ENCODE measurements at regions not wholly inside any gene's neighbourhood (a gene's known extent, or its start where the extent isn't known, plus 50 kb on each side); places are given as distances from the start of the nearest gene placed in this dataset.

DNA sequence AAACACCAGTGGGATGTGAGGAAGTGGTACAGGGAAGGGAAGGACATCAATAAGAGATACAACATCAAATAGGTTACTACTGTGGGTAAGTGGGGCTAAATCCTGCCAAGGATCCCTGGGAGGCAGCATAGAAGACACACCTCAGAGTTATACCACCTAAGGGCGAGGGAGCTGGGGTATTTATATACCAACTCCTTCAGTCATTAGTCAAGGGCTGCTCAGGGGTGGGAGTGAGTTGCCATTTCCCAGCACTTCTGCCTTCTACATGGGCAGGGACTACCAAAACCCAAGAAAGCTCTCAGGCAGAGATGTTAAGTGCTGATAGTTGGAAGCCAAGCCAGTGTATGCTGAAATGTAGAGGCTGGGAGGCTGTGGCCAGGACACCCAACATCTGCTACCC, 57.5 kb upstream of the MARCHF10 start:
- Histone ChIP-seq H3K4me1 (no peaks in the 10 kb centered on the region), H3K27ac (replicated peaks in 1 of 4) (no peak overlapping the region), H3K9me3 (no peaks in the 10 kb centered on the region), H3K36me3 (no peaks in the 10 kb centered on the region), H3K27me3 (peaks cover 0 to 6% (median 0%) of the 10 kb centered on the region in 4 donors), H3K4me3 (no peak overlapping the region)
- WGBS, result 71% methylated on average over 1 of the region's 1 CpG
- intact Hi-C loops (cut with DNase I), result no loop called here
- DNase-seq (ENCODE audit: extremely low spot score), result no peak
- TF ChIP-seq POLR2A (IDR thresholded peaks at IDR 0.05; ENCODE audit: low read depth) (no peak), POLR2AphosphoS5 (IDR thresholded peaks at IDR 0.05) (no peak), EP300 (IDR thresholded peaks at IDR 0.05) (no peak)
- TF ChIP-seq, protein P1, sequence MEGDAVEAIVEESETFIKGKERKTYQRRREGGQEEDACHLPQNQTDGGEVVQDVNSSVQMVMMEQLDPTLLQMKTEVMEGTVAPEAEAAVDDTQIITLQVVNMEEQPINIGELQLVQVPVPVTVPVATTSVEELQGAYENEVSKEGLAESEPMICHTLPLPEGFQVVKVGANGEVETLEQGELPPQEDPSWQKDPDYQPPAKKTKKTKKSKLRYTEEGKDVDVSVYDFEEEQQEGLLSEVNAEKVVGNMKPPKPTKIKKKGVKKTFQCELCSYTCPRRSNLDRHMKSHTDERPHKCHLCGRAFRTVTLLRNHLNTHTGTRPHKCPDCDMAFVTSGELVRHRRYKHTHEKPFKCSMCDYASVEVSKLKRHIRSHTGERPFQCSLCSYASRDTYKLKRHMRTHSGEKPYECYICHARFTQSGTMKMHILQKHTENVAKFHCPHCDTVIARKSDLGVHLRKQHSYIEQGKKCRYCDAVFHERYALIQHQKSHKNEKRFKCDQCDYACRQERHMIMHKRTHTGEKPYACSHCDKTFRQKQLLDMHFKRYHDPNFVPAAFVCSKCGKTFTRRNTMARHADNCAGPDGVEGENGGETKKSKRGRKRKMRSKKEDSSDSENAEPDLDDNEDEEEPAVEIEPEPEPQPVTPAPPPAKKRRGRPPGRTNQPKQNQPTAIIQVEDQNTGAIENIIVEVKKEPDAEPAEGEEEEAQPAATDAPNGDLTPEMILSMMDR (IDR thresholded peaks at IDR 0.05), result no peak

DNA sequence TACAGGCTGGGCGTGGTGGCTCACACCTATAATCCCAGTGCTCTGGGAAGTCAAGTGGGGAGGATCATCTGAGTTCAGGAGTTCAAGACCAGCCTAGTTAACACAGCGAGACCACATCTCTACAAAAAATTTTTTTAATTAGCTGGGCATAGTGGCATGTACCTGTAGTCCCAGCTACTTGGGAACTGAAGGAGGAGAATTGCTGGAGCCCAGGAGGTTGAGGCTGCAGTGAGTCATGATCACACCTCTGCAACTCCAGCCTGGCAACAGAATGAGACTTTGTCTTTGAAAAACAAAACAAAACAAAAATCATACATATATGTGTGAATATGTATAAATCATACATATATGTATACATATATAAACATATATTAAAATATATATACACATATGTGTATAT, 54.1 kb upstream of the MARCHF10 start:
- Histone ChIP-seq H3K36me3 (no peaks in the 10 kb centered on the region), H3K4me1 (no peaks in the 10 kb centered on the region), H3K4me3 (no peak overlapping the region), H3K9me3 (no peaks in the 10 kb centered on the region), H3K27ac (replicated peaks in 1 of 4) (no peak overlapping the region), H3K27me3 (peaks cover 0 to 6% (median 0%) of the 10 kb centered on the region in 4 donors)
- DNase-seq (ENCODE audit: extremely low spot score), result peak; percentile 62
- TF ChIP-seq POLR2AphosphoS5 (IDR thresholded peaks at IDR 0.05), result no peak
- no peak for TF ChIP-seq POLR2A (IDR thresholded peaks at IDR 0.05; ENCODE audit: low read depth)
- no peak for TF ChIP-seq EP300 (IDR thresholded peaks at IDR 0.05)
- TF ChIP-seq, protein P1 (IDR thresholded peaks at IDR 0.05), result no peak
- WGBS, result 95% methylated on average over 2 of the region's 2 CpGs
- intact Hi-C loops (cut with DNase I), result no loop called here

DNA sequence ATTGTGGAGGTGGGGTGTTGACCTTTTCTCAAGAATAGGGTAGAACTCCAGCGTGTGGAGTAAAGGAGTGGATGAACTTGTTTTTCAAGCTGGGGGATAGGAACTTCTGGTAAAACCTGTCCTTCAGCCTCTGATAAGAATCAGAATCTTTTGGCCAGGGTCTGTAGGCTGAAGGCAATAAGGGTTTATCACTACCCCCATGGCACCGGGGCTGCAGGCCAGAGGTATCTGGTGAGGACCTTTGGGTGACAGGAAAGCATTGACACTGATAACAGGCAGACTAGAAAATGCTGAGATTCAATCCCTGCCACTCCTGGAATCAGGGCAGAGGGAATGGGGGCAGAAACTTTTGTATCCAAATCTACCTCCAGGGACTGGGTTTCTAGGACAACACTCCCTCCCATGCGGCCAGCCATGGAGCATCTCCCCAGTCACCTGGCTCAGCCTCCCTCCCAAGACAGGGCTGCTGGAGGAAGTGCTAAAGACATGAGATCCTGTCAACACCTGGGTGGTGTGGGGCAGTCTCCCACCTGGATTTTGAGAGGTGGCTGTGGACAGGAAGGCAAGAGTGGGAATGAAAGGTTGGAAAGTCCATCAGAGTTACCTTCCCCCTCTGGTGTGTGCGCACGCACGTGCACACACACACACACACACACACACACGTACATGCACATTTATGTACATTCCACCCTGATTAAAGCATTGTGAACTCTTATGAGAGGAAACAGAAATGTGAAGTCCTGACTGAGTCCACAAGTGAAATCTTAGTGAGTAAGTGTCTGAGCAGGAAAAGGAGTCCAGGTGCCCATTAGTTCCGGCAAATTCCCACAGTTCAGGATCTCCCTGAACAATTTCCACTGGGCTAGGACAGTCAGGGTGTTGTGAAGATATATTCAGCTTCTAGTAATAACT, 53.1 kb upstream of the MARCHF10 start:
- TF ChIP-seq, protein P1 (IDR thresholded peaks at IDR 0.05), result no peak
- TF ChIP-seq EP300 (IDR thresholded peaks at IDR 0.05) (no peak), POLR2AphosphoS5 (IDR thresholded peaks at IDR 0.05) (no peak), POLR2A (IDR thresholded peaks at IDR 0.05; ENCODE audit: low read depth) (no peak)
- H3K27ac ChIP-seq (replicated peaks in 1 of 4), result no peak overlapping the region
- DNase-seq (ENCODE audit: extremely low spot score), result peak; percentile 88
- 85% methylated on average over 8 of the region's 8 CpGs for WGBS
- no peaks in the 10 kb centered on the region for H3K4me1 ChIP-seq
- H3K36me3 ChIP-seq, result no peaks in the 10 kb centered on the region
- no peaks in the 10 kb centered on the region for H3K9me3 ChIP-seq
- H3K4me3 ChIP-seq, result no peak overlapping the region
- peaks cover 0 to 6% (median 0%) of the 10 kb centered on the region in 4 donors for H3K27me3 ChIP-seq
- intact Hi-C loops (cut with DNase I), result no loop called here

DNA sequence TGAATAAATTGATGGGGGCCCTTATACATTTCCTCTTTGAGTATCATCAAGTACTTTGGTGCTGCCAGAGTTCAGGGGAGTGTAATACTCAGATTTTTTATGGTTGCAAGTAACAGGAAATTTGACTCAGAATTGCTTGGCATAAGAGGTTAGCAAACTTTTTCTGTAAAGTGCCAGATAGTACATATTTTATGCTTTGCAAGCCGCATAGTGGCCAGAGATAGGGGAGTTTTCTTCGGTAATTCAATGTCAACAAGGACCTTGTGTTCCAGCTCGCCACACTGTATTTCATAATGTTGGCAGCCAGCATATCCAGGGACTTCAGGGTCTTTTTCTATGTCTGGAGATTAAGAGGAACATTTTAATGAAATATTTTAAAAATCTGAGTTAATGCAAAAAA, 51.0 kb upstream of the MARCHF10 start:
- WGBS, result 95% methylated on average over 3 of the region's 3 CpGs
- no peaks in the 10 kb centered on the region for H3K4me1 ChIP-seq
- no peaks in the 10 kb centered on the region for H3K9me3 ChIP-seq
- no peaks in the 10 kb centered on the region for H3K27me3 ChIP-seq
- DNase-seq (ENCODE audit: extremely low spot score), result no peak
- H3K4me3 ChIP-seq, result no peak overlapping the region
- no peaks in the 10 kb centered on the region for H3K36me3 ChIP-seq
- TF ChIP-seq EP300 (IDR thresholded peaks at IDR 0.05) (no peak), POLR2AphosphoS5 (IDR thresholded peaks at IDR 0.05) (no peak), POLR2A (IDR thresholded peaks at IDR 0.05; ENCODE audit: low read depth) (no peak)
- TF ChIP-seq, protein P1 (IDR thresholded peaks at IDR 0.05), result no peak
- no peak overlapping the region for H3K27ac ChIP-seq (replicated peaks in 1 of 4)
- intact Hi-C loops (cut with DNase I), result no loop called here

Measured in esophagus muscularis mucosa (tissue), 4 donors.